Kidney (tissue), 13 donors: ENCODE measurements at regions not wholly inside any gene's neighbourhood (a gene's known extent, or its start where the extent isn't known, plus 50 kb on each side); places are given as distances from the start of the nearest gene placed in this dataset.
"Not testable (repeated sequence)": the region's sequence is repeated elsewhere in the genome, so short reads cannot be mapped to it uniquely, and the experiment has no call there.

ENCODE experiments used
- DNase-seq, 5 donors: peaks; one replicate each; pipeline ENCODE4 v3.0.0-alpha.2; 2013 to 2020
- FAIRE-seq: peaks from 2 replicates; lab custom pipeline; 2012; peaks lifted over from hg19 to GRCh38; lab: Jason Lieb, UNC
- H3K27ac ChIP-seq, 2 donors: one replicate each; pipeline ENCODE4 v1.7.0; 2013; ENCODE audit warnings: low read depth in 2 of 2, low read length in 2 of 2, inconsistent platforms in 1 of 2
- H3K27me3 ChIP-seq: one replicate; pipeline ENCODE4 v1.7.1; 2013; ENCODE audit warnings: low read length, inconsistent platforms; ENCODE audit not compliant: control insufficient read depth, insufficient read depth
- H3K36me3 ChIP-seq, 3 donors: one replicate each; pipeline versions ENCODE4 v1.7.0 to v1.7.1; 2013; ENCODE audit warnings: low read length in 3 of 3, control low read depth in 1 of 3, inconsistent platforms in 1 of 3; ENCODE audit not compliant: insufficient read depth in 3 of 3, control insufficient read depth in 2 of 3
- H3K4me1 ChIP-seq, 3 donors: one replicate each; pipeline versions ENCODE4 v1.7.0 to v1.7.1; 2013; ENCODE audit warnings: low read length in 3 of 3, inconsistent platforms in 1 of 3, low read depth in 1 of 3; ENCODE audit not compliant: control insufficient read depth in 2 of 3, insufficient read depth in 2 of 3
- H3K4me3 ChIP-seq, 3 donors: one replicate each; pipeline versions ENCODE4 v1.7.0 to v1.8.1; 2013; ENCODE audit warnings: low read length in 3 of 3, control low read depth in 1 of 3, inconsistent platforms in 1 of 3
- H3K9ac ChIP-seq, 3 donors: one replicate each; pipeline versions ENCODE4 v1.7.0 to v1.7.1; 2013; ENCODE audit warnings: low read length in 3 of 3, control low read depth in 1 of 3, inconsistent platforms in 1 of 3
- H3K9me3 ChIP-seq, 3 donors: one replicate each; pipeline versions ENCODE4 v1.7.0 to v1.7.1; 2013; ENCODE audit warnings: low read length in 3 of 3, control low read depth in 1 of 3, inconsistent platforms in 1 of 3; ENCODE audit not compliant: control insufficient read depth in 2 of 3, insufficient read depth in 1 of 3
- intact Hi-C: fragments of 100-400 bp; cut with DNase I; formaldehyde crosslinking; loops from one replicate; pipeline ENCODE4 v1.11.1; 2022
- TF ChIP-seq, protein P1 (sequence below): IDR thresholded peaks from 3 replicates; pipeline ENCODE4 v1.5.1; 2012; ENCODE audit warnings: mild to moderate bottlenecking, moderate library complexity, borderline replicate concordance; ENCODE audit not compliant: insufficient read depth; ENCODE audit errors: extremely low read depth
- donor health status: control.
- donor health status: control.
- donor health status: control.
- donor health status: control.
- donor health status: control.
- donor health status: DM: yes; HTN: yes; CAD: no.
- donor health status: Normal renal cell carcinoma (clear cell type).

DNA sequence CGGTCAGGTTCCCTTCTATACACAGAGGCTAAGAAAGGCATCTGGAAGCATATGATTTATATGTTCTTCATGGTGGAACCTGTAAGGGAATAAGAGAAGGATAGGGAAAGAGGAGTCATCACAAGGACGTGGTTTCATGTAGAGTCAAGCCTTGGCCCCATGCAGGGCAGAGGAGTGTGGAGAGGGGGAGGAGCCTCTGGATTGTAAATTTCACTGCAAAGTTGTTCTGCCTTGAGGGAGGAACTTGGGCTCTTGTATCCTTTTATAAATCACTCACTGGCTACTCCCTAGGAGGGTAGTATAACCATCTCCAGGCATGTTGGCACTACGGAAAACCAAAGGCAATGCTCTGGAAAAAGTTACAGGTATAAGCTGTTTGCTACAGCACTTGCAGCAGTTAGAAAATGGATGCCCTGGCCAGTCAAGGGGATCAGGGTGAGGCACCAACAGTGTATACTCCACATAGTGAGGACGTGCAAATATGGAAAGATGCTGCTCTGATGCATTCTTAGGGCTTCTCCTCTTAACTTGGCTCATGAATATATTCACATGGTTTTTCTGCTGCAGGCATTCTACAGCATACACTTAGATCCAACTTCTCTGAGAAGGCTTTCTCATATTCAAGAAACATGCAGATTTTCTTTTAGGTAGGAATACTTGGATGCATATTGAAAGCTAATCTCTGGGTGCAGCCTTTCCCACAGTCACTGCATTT, 60.3 kb upstream of the ZNF81 start:
- intact Hi-C loops: no loop called here
- Histone ChIP-seq H3K27me3 (no peaks in the 10 kb centered on the region), H3K27ac (no peak overlapping the region), H3K4me1 (no peaks in the 10 kb centered on the region), H3K4me3 (no peak overlapping the region), H3K9ac (no peak overlapping the region), H3K9me3 (no peaks in the 10 kb centered on the region), H3K36me3 (no peaks in the 10 kb centered on the region)
- peak in 3 of 5 donors; percentile 16 to 26 (median 19) for DNase-seq
- no peak for FAIRE-seq
- TF ChIP-seq, protein P1, sequence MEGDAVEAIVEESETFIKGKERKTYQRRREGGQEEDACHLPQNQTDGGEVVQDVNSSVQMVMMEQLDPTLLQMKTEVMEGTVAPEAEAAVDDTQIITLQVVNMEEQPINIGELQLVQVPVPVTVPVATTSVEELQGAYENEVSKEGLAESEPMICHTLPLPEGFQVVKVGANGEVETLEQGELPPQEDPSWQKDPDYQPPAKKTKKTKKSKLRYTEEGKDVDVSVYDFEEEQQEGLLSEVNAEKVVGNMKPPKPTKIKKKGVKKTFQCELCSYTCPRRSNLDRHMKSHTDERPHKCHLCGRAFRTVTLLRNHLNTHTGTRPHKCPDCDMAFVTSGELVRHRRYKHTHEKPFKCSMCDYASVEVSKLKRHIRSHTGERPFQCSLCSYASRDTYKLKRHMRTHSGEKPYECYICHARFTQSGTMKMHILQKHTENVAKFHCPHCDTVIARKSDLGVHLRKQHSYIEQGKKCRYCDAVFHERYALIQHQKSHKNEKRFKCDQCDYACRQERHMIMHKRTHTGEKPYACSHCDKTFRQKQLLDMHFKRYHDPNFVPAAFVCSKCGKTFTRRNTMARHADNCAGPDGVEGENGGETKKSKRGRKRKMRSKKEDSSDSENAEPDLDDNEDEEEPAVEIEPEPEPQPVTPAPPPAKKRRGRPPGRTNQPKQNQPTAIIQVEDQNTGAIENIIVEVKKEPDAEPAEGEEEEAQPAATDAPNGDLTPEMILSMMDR: no peak

DNA sequence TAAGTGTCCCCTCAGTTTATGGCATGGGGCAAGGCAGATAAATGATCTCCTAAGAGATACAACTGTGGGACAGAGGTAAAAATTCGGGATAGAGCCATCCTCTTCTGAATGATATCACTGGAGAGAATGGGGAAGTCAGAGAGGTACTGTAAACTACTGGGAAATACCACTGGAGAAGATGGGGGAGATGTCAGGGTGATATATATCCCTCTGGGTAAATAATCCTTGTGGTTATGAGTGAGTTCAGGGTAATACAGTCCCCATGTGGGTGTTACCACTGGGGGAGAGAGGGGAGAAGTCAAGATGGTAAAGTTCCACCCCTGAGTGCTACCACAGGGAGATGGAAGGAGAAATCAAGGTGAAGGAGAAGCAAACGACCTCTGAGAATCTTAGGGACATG, 63.9 kb upstream of the ZNF81 start:
- H3K27me3 ChIP-seq: no peaks in the 10 kb centered on the region
- H3K9me3 ChIP-seq: no peaks in the 10 kb centered on the region
- TF ChIP-seq, protein P1: no peak
- FAIRE-seq (no peak), DNase-seq (no peak)
- H3K36me3 ChIP-seq: no peaks in the 10 kb centered on the region
- H3K4me1 ChIP-seq: no peaks in the 10 kb centered on the region
- no peak overlapping the region for H3K9ac ChIP-seq
- intact Hi-C loops: no loop called here
- no peak overlapping the region for H3K27ac ChIP-seq
- H3K4me3 ChIP-seq: no peak overlapping the region

DNA sequence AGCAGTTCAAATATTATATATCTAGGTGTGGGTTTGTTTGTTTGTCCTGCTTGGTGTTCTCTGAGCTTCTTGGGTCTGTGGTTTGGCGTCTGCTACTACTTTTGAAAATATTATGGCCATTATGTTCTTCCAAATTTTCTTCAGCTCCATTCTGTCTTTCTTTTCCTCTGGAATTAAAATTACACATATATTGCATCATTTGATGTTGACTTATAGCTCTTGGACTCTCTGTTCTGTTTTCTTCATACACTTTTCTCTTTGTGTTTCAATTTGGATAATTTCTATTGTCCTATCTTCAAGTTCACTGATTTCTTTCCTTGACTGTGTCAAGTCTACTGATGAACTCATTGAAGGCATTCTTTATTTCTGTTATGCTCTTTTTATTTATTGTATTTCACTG, 65.2 kb upstream of the ZNF81 start:
- TF ChIP-seq, protein P1: no peak
- no peak overlapping the region for H3K27ac ChIP-seq
- H3K9ac ChIP-seq: no peak overlapping the region
- H3K9me3 ChIP-seq: no peaks in the 10 kb centered on the region
- no peak overlapping the region for H3K4me3 ChIP-seq
- no peaks in the 10 kb centered on the region for H3K4me1 ChIP-seq
- DNase-seq (no peak), FAIRE-seq (no peak)
- no peaks in the 10 kb centered on the region for H3K27me3 ChIP-seq
- H3K36me3 ChIP-seq: no peaks in the 10 kb centered on the region
- intact Hi-C loops: no loop called here

DNA sequence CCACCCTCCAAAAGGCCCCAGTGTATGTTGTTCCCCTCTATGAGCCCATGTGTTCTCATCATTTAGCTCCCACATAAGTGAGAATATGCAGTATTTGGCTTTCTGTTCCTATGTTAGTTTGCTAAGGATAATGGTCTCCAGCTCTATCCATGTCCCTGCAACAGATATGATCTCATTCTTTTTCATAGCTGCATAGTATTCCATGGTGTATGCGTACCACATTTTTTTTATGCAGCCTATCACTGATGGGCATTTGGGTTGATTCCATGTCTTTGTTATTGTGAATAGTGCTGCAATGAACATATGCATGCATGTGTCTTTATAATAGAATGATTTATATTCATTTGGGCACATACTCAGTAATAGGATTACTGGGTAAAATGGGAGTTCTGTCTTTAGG, 73.9 kb upstream of the ZNF81 start:
- H3K4me1 ChIP-seq, H3K9ac ChIP-seq, H3K27me3 ChIP-seq, H3K4me3 ChIP-seq, H3K9me3 ChIP-seq, FAIRE-seq, H3K36me3 ChIP-seq, H3K27ac ChIP-seq, intact Hi-C loops, DNase-seq: not testable (repeated sequence)
